ENCODE measurements at regions not wholly inside any gene's neighbourhood (a gene's known extent, or its start where the extent isn't known, plus 50 kb on each side); places are given as distances from the start of the nearest gene placed in this dataset.
A peak's percentile ranks its signal among the peaks of the same experiment; 100 is the strongest.
"Not testable (repeated sequence)": the region's sequence is repeated elsewhere in the genome, so short reads cannot be mapped to it uniquely, and the experiment has no call there.

DNA sequence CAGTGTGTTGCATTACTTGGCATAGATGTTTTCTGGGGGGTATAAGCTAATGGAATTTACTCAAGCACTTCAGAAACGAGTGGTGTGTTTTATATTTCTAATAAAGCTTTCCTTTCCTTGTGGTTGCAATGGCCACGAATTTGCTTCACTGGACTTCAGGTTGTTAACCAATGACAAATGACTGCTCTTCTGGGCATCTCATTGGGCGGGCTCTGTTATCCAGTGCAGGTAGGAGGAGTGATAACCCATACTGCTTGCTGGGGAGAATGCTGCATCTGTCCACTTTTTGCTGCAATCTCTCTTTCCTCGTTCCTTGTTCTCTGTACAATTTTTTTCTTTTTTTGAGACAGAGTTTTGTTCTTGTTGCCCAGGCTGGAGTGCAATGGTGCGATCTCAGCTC is 80.0 kb upstream of the RPH3A start:
- DNase-seq: no peak

- DNase-seq: not testable (repeated sequence)
Measured at GRCh38 chr12:112712751-112713150, 78.8 kb upstream of the RPH3A start.

- DNase-seq: no peak
Measured at GRCh38 chr12:112713471-112713870, 78.1 kb upstream of the RPH3A start.

DNA sequence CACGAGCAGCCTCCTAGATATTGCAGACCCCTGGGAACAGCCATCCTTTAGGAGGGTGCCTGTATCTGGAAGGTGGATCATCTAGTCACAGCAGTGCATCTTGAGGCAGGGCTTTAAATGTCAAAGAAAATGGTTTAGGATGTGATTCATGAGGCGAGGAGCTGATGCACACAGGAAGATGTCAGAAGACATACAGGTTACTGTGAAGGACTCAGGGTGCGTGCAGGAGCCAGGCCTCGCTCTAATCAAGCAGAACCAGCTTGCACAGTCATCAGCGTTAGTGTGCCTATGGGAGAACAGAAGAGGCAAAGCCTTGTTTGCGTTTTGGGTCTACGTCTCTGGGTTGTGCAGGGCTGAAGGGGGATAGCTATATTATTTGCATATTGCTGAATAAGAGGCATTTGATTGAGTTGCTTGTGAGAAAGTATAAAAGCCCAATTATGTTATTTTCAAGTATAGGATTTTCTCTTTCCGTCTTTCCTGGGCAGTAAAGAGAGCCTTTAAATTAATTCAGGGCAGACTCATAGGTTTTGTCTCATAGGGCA is 77.3 kb upstream of the RPH3A start:
- no peak for DNase-seq

- DNase-seq: peak in 2 of 3 donors; percentile 12 to 16
Measured at GRCh38 chr12:112716099-112717093, 75.2 kb upstream of the RPH3A start.

- no peak for DNase-seq
Measured at GRCh38 chr12:112728864-112729263, 62.7 kb upstream of the RPH3A start.

DNA sequence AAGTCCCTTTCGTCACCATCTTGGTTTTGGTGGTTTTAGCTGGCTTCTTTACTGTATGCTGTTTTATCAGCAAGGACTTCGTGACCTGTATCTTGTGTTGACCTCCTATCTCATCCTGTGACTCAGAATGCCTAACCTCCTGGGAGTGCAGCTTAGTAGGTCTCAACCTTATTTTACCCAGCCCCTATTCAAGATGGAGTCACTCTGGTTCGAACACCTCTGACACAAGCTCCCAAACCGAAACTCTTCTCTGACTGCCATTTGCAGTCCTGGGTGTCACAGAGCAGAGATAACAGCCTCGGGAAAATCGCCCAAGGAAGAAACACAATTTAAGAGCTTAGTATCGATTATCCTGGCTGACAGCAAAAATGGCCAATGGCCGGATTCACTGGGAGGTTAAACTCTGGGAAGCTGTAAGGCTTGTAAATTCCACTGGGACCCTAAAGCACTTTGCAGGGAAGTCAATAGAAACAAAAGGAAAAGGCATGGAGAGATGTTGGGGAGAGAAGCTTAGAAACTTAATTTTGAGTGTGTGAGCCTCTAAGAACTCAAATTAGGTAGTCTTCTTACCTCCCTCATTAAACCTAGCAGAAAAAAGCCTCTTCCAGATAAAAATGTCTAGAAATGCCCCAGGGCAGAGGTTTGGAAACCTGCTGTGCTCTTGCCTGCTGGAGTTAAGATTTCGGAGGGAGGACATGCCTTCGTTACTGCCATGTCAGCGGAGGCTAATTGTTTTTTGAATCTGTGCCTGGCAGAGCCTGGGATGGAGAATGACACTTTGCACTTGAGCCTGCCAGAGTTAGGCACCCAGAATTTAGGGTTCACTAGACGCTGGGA is 56.5 kb upstream of the RPH3A start:
- no peak for DNase-seq

- DNase-seq: no peak
Measured at GRCh38 chr12:112738531-112738930, 53.0 kb upstream of the RPH3A start.

- no peak for DNase-seq
Measured at GRCh38 chr12:112740387-112740934, 51.1 kb upstream of the RPH3A start.

- DNase-seq: no peak
Measured at GRCh38 chr12:112741106-112741505, 50.4 kb upstream of the RPH3A start.

Measured in suppressor macrophage treated with lipopolysaccharide for 1 hour (primary cell).